Central memory CD4-positive, alpha-beta T cell (primary cell): ENCODE measurements at regions not wholly inside any gene's neighbourhood (a gene's known extent, or its start where the extent isn't known, plus 50 kb on each side); places are given as distances from the start of the nearest gene placed in this dataset.

Experiments used
- DNase-seq: peaks from one replicate; pipeline ENCODE4 v3.0.0; 2022

- no peak for DNase-seq
These were observed 2085.7 kb upstream of the C9orf72 start for GRCh38 chr9:29659014-29659413.

- no peak for DNase-seq
These were observed 2086.5 kb upstream of the C9orf72 start for GRCh38 chr9:29659736-29660135.

GRCh38 chr9:29668732-29669131 is 2095.5 kb upstream of the C9orf72 start:
- no peak for DNase-seq

- DNase-seq: no peak
These were observed 2096.3 kb upstream of the C9orf72 start for GRCh38 chr9:29669613-29670012.

GRCh38 chr9:29685531-29685930 is 2112.2 kb upstream of the C9orf72 start:
- no peak for DNase-seq

- no peak for DNase-seq
These were observed 2117.9 kb upstream of the C9orf72 start for GRCh38 chr9:29691145-29691544.

GRCh38 chr9:29691758-29692407 is 2118.6 kb upstream of the C9orf72 start:
- DNase-seq: no peak

- no peak for DNase-seq
These were observed 2123.7 kb upstream of the C9orf72 start for GRCh38 chr9:29697011-29697410.

- no peak for DNase-seq
These were observed 2128.3 kb upstream of the C9orf72 start for GRCh38 chr9:29701559-29701958.

- DNase-seq: no peak
These were observed 2128.7 kb upstream of the C9orf72 start for GRCh38 chr9:29701971-29702370.

GRCh38 chr9:29714860-29715259 is 2141.6 kb upstream of the C9orf72 start:
- no peak for DNase-seq

GRCh38 chr9:29717631-29718030 is 2144.3 kb upstream of the C9orf72 start:
- no peak for DNase-seq

GRCh38 chr9:29730163-29730562 is 2156.9 kb upstream of the C9orf72 start:
- DNase-seq: no peak

GRCh38 chr9:29740518-29740917 is 2167.2 kb upstream of the C9orf72 start:
- no peak for DNase-seq

- no peak for DNase-seq
These were observed 2167.9 kb upstream of the C9orf72 start for GRCh38 chr9:29741169-29741568.

GRCh38 chr9:29750062-29750461 is 2176.8 kb upstream of the C9orf72 start:
- no peak for DNase-seq

GRCh38 chr9:29751226-29751625 is 2177.9 kb upstream of the C9orf72 start:
- DNase-seq: no peak

GRCh38 chr9:29753638-29754037 is 2180.4 kb upstream of the C9orf72 start:
- DNase-seq: no peak

GRCh38 chr9:29769019-29769418 is 2195.7 kb upstream of the C9orf72 start:
- DNase-seq: no peak

- no peak for DNase-seq
These were observed 2200.4 kb upstream of the C9orf72 start for GRCh38 chr9:29773676-29774075.

- DNase-seq: no peak
These were observed 2202.2 kb upstream of the C9orf72 start for GRCh38 chr9:29775491-29775890.

GRCh38 chr9:29778281-29778849 is 2205.1 kb upstream of the C9orf72 start:
- no peak for DNase-seq

GRCh38 chr9:29793970-29794369 is 2220.7 kb upstream of the C9orf72 start:
- no peak for DNase-seq

- no peak for DNase-seq
These were observed 2223.1 kb upstream of the C9orf72 start for GRCh38 chr9:29796291-29796952.
